ENCODE measurements at regions not wholly inside any gene's neighbourhood (a gene's known extent, or its start where the extent isn't known, plus 50 kb on each side); places are given as distances from the start of the nearest gene placed in this dataset.

DNA sequence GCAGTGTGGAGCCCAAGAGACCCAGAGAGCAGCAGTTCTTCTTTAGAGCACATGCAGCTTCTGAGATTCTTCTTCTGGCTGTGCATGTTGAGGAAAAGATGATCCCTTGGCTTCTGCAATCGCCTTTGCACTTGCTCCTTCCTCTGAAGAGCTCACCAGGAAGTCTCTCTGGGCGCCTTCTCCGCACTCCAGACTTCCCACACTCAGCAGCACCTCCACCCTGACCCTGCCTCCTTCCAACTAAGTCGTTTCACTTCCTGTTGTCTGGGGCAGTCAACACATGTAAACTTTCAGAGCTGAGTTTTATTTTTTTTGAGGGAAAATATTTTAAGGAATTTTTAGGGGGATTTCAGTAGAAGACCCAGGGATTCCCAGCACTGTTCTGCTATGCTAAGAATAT is 73.4 kb upstream of the F3 start:
- no peak for DNase-seq

DNA sequence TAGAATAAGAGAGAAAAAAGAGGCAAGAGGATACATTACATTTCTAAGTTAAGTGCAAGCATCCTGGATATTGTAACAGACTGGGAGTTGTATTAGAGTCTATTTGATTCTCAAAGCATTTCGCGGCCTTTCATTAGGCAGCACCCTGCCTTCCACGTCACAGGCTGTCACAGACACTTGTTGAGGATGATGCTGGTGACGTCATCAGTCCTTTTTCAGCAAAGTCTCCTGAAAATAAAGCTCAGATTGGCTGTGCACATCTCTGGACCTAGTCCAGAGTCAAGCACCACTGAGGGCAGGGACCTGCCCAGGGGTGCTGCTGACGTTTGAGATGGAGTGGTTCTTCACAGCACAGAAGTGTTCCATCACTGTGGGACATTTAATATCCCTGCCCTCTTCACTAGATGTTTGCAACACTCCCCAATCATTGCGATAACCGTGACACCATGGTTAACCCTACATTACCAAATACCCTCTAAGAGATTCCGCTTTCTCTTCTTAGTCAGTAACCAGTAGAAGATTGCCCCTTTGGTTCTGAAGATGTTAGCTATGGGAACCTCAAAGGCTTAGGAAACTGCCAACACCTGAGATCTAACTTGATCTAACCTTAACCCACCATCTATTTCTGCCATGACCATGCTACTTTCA is 72.7 kb upstream of the F3 start:
- no peak for DNase-seq

DNA sequence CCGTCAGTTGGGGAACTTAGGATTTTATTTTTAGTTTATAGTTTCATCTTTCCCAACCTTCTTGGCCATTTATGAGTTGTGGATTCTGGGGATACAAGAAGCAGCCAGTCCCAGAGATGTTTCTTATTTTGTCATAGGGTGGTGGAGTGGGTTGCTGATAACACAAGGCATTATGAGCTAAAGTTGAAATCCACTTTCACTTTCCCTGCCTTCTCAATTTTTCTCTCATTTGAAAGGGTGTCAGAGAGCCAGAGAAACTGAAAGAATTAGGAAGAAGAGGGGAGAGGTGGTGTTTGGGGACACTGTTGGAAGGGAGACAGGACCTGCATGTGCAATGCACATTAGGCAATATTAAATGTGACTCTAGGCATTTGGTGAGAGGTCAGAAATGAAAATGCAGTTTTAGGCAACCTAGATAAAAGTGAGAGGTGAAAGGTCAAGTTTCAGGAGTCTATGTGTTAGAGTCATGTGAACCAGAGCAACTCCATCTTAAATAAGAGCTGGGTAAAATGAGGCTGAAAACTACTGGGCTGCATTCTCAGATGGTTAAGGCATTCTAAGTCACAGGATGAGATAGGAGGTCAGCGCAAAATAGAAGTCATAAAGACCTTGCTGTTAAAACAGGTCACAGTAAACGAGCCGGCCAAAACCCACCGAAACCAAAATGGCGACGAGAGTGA is 71.1 kb upstream of the F3 start:
- DNase-seq, result no peak

DNA sequence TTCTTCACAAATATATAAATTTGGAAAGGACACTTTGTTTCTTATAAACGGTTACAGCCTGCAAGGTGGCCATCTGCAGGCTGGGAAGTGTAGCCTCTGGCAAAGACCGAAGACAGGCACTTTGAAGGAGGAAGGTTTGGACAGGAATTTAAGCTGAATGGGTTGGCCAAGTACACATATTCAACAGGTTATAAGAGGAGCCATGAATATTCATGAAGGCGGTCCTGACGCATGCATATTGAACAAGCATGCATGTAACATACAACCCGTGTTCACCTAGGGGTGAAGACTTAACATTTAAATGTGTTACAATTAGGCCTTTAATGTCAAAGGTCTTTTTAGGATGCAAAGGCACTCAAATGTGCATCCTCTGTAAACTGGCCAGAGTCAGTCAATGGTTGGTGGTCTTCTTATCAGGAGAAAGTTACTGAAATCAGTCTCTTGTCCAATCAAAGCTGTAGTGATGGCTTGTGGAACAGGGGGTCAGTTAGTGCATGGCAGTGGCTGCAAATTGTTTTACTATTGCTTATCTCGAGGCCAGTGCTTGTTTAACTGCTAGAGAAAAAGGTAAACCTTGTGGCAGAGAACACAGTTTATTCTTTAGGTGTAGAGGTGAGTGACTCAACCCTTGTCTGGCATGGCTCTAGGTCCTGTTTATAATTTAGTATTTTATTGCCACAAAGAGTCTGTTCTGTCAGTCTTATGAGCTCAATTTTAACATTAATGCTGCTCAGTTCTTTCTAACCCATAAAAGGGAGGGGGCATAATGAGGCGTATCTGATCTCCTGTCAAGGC is 70.3 kb upstream of the F3 start:
- DNase-seq, result no peak

DNA sequence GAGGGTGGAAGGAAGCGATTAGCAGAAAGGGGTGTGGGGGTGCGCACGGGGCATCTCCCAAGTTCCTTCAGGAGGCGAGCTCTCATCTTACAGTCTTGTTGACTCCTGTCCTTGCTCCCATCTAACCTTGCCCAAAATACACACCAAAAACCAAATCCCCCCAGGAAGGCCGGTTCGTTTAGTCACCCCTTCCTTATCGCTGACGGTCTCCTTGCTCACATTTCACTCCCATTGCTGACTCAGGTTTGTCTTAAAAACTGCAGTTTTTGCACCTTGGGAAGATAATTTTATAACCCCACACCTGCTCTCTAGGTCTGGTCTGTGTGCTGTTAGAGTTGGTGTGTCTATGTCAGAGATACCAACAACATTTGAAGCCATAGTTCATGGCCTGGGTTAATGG is 68.1 kb upstream of the F3 start:
- DNase-seq, result no peak

DNA sequence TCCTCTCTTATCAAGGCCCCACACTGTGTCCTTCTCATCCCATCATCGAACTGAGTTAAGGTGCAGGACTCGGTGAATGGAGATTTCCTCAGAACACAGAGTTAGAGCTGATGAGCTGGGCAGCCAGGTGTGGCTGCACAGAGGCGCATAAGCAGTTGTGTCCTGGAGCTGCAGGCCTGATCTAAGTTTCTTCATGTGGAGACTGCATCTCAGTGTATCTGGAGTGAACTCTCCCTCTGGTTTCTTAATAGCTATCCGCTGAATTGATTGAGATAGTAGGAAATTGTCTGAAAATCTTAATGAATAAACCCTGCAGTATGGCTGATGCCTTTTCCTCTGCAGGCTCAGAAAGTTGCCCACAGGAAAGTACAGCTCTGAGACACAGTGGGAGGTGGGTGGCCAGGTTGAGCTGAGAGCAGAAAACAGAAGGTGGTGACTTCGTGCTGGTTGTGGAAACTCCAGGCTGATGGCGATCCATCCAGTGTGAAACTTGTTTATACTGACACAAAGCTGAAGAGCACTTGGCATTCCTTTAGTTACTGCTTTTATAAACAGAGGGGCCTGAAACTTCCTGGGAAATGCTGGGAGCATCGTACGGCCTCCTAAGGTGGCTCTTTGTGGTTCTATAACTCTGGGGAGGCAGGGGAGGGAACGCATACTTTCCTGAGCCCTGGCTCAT is 67.4 kb upstream of the F3 start:
- DNase-seq, result no peak

DNA sequence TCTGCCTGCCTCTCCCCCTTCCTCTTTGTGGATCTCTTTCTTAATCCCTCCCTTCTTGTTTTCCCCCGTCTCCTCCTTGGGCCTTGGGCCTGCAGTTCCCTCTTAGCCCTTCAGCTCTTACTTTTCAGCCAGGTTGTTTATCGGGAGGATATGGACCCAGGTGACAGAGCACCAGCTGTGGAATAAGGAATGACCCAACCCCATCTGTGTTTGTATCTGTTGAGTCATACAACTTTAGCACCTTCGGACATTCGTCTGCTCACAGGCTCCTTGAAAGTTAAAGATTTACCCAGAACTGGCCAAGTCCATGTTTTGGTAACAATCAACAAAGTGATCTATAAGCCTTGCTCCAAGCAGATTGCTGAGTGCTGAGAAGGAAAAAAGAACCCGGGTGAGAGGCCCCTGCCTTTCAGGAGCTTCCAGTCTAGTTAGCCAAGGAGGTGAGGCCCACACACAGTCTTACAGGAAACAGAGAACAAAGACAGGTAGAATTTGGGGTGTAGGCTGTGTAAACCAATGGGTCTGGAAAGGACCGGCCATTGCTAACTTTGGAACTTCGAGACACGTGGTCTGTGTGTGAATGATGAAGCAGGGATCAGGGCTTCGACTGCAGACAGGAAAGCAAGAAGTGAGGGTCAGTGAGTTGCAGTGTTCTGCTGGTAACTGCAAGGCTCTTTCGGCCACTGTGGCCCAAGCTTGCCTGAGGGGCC is 66.7 kb upstream of the F3 start:
- DNase-seq, result no peak

DNA sequence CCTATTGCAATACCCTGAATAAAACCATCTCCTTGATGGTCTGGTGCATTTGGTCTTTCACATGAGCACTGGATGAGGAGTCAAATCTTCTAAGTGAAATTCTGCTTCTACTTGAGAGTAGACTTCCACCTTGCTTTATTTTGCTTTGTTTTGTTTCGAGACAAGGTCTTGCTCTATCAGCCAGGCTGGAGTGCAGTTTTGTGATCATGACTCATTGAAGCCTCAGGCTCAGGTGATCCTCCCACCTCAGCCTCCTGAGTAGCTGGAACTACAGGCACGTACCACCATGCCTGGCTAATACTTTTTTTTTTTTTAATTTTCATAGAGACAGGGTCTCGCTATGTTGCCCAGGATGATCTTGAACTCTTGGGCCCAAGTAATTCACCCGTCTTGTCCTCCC is 65.8 kb upstream of the F3 start:
- no peak for DNase-seq

DNA sequence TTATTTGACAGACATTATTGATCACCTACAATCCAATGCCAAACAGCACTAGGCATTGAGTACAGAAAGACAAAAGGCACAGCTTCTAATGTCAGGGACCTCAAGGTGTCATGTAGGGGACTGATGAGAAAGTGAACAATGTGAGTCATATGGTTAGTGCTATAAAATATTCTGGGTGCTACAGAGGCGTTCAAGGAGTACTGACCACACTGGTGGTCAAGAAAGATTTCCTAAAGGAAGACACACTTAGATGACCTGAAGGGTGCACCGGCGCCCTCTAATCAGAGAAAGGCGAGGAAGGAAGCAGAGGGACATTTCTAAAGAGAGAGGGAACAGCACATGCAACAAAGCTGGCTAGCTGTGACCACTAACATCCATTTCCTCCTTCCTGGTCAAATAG is 64.9 kb upstream of the F3 start:
- no peak for DNase-seq

DNA sequence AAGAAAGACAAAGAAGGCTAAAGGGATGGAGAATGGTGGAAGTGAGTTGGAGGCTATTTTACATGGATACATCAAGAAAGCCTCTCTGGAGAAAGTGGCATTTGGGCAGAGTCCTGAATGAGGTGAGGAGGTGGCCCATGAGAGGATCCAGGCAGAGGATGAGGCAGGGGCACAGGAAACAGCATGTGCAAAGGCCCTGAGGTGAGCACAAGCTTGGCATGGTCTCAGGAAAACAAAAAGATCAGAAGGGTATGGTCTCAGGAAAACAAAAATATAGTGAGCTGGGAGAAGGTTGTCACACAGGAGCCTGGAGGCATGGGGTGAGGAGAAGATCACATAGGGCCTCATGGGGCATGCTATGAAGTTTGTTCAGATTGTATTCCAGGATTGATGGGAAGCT is 62.1 kb upstream of the F3 start:
- no peak for DNase-seq

DNA sequence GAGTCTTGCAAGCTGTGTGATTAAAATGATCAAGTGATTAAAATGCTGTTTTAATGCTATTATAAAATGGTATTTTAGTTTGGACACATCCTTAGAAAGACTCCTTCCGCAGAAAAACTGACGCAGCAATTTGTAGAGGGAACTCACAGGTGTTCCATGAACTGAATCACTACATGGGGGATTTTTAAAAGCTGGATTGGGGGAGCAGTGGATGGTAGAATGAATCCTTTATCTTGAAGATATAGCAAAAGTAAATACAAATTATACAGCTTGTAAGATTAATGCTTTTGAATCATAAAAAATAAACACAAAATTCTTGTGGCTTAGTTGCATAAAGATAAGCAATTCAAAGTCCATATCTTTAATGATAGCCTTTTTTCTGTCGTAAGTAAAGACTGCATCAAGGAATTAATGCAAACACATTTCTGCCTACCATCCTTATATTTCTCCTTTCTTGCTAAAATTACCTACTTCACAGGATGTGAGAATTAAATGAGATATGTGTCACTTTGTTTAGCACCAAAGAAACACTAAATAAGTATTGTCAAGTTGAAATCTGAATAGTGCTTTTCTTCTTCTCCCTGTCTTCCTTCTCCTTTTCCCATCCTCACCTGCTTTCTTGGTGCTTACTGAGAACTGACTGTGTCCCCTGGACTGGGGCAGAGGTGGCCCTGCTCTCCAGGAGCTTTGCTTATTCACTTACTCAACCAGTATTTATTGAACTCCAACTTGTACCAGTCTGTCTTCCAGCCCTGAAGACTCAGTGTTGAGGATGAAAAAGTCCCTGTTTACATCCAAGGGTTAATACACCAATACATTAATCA is 61.5 kb upstream of the F3 start:
- no peak for DNase-seq

DNA sequence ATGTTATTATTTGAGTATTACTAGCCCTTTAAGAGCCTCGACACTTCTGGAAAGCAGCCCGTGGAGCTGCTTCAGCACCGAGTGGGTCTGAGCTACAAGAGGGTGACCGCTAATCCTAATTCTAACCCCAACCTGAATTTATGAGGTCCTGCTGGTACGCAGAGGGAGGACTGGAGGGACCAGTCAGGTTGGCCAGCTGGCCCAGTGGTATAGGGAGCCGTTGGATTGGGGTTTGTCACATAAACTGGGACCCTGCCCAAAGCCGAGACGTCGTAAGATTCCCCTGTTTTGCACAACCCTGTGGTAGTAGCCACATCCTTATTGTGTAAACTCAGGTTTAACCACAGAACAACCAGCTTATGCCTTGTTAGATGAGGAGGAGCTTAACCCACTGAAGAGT is 60.8 kb upstream of the F3 start:
- no peak for DNase-seq

DNA sequence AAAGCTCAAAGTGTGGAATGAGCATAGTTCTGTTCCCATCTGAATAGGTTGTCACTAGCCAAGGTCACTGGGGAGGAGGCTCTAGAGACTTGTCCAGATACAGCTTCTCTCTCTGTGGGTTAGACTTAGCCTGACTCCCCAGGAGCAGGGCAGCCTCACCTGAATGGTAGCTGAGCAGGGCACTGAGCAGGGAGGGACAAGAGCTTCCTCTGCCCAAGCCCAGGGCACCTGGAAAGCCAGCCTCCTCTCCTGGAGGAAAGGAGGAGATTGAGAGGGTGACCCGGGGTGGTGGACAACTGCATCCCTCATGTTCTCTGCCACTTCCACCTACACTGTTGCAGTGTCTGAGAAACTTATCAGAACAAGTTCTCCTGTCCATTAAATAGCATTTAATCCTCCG is 59.0 kb upstream of the F3 start:
- no peak for DNase-seq

DNA sequence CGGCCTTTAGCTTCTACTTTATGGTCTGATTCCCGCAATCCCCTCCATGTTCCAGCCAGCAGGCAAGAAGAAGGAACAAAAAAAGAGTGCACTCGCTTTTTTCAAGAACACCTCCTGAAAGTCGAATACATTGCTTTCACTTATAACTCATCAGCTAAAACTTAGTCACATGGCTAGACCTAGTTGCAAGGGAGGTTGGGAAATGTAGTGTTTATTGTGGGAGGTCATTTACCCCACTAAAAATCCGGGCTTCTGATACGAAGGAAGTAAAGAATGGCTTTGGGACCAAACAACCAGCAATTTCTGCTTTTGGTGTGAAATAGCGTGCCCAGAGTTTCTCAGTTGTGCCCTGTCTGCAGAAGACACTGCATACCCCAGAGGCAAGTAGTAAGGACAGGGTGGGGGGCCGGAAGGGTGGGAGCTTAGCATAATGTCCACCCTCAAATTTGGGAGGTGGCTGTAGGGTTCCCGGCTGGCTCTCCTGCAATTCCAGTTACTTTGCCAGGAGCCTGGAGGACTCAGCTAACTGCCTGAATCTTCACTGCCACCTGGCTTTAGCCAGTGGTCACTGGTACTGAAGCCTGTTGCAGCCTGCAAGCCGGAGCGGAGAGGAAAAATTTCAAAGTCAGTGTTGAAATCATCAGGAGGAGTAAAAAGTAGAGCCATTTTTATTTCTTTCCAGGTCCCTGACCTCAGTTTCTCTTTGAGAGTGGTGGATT is 57.7 kb upstream of the F3 start:
- DNase-seq, result no peak

DNA sequence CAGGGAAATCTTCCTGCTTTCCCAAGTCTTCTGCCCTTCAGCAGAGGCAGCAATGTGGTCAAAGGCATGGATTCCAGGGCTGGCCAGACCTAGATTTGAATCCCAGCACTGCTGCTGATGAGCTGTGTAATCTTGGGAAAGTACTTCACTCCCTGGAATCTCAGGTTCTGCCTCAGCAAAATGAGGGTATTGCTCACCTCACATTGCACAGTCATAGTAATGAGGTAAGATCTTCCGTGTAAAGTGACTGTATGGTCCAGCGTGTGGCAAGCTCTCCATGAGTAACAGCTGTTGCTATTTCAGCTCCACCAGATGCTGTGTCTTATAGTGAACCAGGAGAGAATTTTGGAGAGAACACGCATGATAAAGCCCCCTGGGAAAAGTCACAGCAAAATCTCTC is 56.1 kb upstream of the F3 start:
- DNase-seq, result no peak

DNA sequence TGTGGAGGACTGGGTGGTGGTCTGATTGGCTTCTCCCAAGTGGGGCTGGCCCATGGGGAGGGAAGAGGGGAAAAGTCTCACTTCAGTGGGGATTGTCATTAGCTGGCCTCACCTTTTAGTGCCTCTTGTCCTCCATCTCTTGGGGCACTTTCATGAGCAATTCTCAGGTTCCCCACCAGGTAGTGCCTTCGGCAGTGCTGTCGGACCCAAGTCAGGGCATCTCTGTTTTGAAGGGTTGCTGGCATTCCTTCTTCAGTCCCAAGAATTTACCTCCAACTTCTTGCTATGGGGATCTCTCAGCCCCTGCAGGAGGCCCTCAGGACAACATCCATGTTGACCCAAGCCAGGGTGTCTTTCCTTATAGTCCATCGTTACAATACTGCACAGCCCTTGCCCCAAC is 54.7 kb upstream of the F3 start:
- no peak for DNase-seq

DNA sequence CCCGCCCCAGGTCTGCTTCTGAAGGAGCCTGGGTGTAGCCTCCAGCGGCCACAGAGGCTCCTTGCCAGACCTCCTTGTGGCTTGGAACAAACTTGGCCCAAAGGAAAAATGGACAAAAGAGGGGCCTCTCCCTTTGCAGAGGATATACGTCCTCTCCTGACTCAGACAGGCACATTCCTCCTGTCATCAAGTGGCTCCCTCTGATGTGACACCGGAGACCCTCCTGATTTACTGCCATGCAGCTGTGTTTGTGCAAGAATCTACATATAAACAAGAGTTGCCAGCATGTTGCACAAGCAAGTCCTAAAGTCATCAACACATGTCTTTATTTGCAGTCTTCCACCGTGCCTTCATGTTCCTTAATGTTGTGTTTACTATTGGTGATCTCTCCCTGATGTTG is 54.1 kb upstream of the F3 start:
- no peak for DNase-seq

DNA sequence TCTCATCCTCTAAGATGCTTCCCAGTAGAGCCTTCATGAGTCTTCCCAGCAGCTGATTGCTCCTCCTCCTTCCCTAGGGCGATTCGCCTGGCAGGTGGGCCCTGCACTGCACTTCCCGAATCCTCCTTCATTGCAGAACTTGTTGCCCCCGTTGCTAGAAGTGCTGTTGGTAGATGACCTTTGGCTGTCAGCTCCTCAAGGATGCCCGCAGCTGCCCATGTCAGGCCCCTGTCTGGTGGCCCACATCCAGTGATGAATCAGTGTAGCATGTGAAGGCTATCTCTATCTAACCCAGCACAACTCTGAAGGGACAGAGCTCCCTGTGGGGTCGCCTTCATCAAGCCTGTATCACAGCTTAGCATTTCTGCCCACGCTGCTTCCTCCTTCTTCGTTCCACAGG is 52.1 kb upstream of the F3 start:
- no peak for DNase-seq

DNA sequence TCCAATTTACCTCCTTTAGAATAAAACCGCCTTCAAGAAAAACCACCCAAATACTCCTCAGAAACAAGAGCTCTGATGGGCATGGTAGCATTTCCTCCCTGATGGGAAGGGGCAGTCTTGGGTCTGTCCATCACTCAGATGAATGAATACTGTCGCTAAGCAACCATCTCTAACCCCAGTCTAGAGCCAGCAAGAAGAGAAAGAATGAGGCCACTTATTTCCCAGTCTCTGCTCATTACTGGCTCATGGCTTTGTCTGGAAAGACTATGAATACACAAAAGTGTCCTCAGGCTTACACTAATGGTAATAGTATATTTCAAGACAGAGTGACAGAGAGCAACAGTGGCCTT is 51.0 kb upstream of the F3 start:
- DNase-seq, result no peak

DNA sequence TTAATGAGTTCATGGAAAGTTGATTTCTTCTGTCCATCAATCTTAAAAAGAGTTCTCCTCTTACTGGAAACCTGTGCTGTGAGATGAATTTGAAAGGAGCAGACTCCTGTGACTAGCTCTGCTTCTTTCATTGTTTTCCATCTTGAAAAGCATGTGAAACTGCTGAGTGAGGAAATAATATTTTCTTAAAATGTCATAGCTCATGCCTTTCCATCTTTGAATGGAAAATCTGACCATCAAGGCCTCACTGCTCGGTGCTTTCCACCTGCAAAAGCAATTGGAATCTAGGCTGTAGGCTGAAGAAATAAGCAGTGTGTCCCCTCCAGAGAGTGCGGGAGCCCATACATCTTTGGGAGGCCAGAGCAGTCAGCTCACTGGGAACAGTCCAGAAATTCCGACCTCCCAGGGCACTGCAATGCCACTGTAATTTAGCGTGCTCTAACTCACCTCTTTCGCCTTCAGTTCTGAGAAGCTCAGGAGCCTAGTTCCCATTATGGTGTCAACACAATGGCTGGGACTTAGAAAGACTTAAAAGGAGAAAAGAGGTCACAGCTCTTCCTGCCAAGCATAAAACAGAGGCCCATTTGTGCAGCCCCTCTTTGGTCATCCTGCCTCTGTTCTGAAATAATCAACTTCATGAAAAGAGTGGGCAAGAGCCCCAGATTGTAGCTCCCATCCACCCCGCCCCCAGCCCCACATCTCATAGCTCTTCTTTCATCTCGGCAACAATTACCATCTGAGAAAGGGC is 50.4 kb upstream of the F3 start:
- no peak for DNase-seq
